HepG2 (cell line): ENCODE measurements at regions not wholly inside any gene's neighbourhood (a gene's known extent, or its start where the extent isn't known, plus 50 kb on each side); places are given as distances from the start of the nearest gene placed in this dataset.

ENCODE experiments used
- ATAC-seq: fragments of 200-7000 bp; cut with Tn5 transposase; 3 replicates; pipeline ENCODE4 v1.9.1; 2020; ENCODE audit warnings: mild to moderate bottlenecking, moderate library complexity
- BruUV-seq: library from RNA; stranded (reverse); fragments of 400-500 nt; replicated peaks from 2 replicates; lab custom pipeline; 2021; lab: Mats Ljungman, UMichigan
- CTCF ChIA-PET: fragments of 300-600 bp; formaldehyde crosslinking; extraction: SDS; loops from one replicate; lab custom pipeline; 2021; ENCODE audit warnings: low total read pairs, inconsistent platforms, low intra/inter-chr PET ratio; lab: Yijun Ruan, JAX
- POLR2A ChIA-PET: fragments of 350-600 bp; sonication (Branson Sonifier 250); formaldehyde crosslinking; loops from one replicate; lab custom pipeline; 2020; ENCODE audit warnings: antibody characterized with exemption, inconsistent platforms; lab: Yijun Ruan, JAX
- DNase-seq: peaks from one replicate; pipeline ENCODE4 v3.0.0-alpha.2; 2015; ENCODE audit warnings: low spot score
- FAIRE-seq: peaks from 3 replicates; lab custom pipeline; 2011; peaks lifted over from hg19 to GRCh38; lab: Jason Lieb, UNC
- H2AFZ ChIP-seq: one replicate; pipeline ENCODE4 v1.6.1; 2011; ENCODE audit warnings: low read length, inconsistent platforms
- H3K27ac ChIP-seq: fragments of 300-600 bp; 3 replicates; pipeline ENCODE4 v1.8.0; 2011; ENCODE audit warnings: mixed run types, mild to moderate bottlenecking, mixed read lengths, low read length, inconsistent platforms; ENCODE audit not compliant: insufficient read depth; ENCODE audit errors: extremely low read length
- H3K27me3 ChIP-seq, 2 experiments: fragments of 200-600 bp in 1 of 2; 2 replicates in 1 of 2; 3 replicates in 1 of 2; pipeline versions ENCODE4 v1.6.0 to v1.8.0; 2011; ENCODE audit warnings: low read length in 2 of 2, mild to moderate bottlenecking in 2 of 2, moderate library complexity in 2 of 2, inconsistent platforms in 1 of 2; ENCODE audit not compliant: insufficient read depth in 2 of 2, control insufficient read depth in 1 of 2
- H3K36me3 ChIP-seq, 2 experiments: fragments of 200-600 bp in 1 of 2; replicated peaks in 1 of 2; 2 replicates in 1 of 2; 3 replicates in 1 of 2; pipeline versions ENCODE4 v1.5.1 to v1.8.0; 2011; ENCODE audit warnings: low read length in 2 of 2, inconsistent platforms in 1 of 2; ENCODE audit not compliant: insufficient read depth in 2 of 2, control insufficient read depth in 1 of 2
- H3K4me1 ChIP-seq: 2 replicates; pipeline ENCODE4 v1.5.1; 2012; ENCODE audit warnings: low read length, inconsistent platforms; ENCODE audit not compliant: insufficient read depth
- H3K4me2 ChIP-seq: 2 replicates; pipeline ENCODE4 v1.6.0; 2011; ENCODE audit warnings: low read depth, low read length, inconsistent platforms
- H3K4me3 ChIP-seq, 3 experiments: fragments of 200-600 bp in 1 of 3; sonication (generic), shearing (Covaris generic) in 1 of 3; replicated peaks in 1 of 3; 2 replicates each; pipeline ENCODE4 v1.5.1; 2011 to 2016; ENCODE audit warnings: low read length in 3 of 3, inconsistent platforms in 2 of 3, low read depth in 2 of 3, mild to moderate bottlenecking in 2 of 3, control low read depth in 1 of 3, mixed read lengths in 1 of 3; ENCODE audit not compliant: insufficient read depth in 1 of 3
- H3K79me2 ChIP-seq: one replicate; pipeline ENCODE4 v1.6.1; 2011; ENCODE audit warnings: low read length, inconsistent platforms; ENCODE audit not compliant: insufficient read depth
- H3K9ac ChIP-seq: 2 replicates; pipeline ENCODE4 v1.6.0; 2011; ENCODE audit warnings: mild to moderate bottlenecking, low read depth, low read length, inconsistent platforms; ENCODE audit not compliant: insufficient read depth
- H3K9me3 ChIP-seq: 2 replicates; pipeline ENCODE4 v1.5.1; 2012; ENCODE audit warnings: mild to moderate bottlenecking, low read length
- H4K20me1 ChIP-seq: 2 replicates; pipeline ENCODE4 v1.6.0; 2011; ENCODE audit warnings: inconsistent platforms, mild to moderate bottlenecking, low read length, moderate library complexity; ENCODE audit not compliant: insufficient read depth
- ATF1 ChIP-seq: IDR thresholded peaks from 2 replicates; pipeline ENCODE4 v1.6.1; 2016; ENCODE audit warnings: mild to moderate bottlenecking, control low read depth
- BRF2 ChIP-seq: sonication (generic); formaldehyde crosslinking; IDR thresholded peaks from 2 replicates; pipeline ENCODE4 v1.8.1; 2022; ENCODE audit warnings: mild to moderate bottlenecking, missing genetic modification reagents
- NFE2L2 ChIP-seq: fragments of 150-350 bp; IDR thresholded peaks from 2 replicates; pipeline ENCODE4 v1.6.1; 2014; ENCODE audit warnings: low read length
- REXO4 ChIP-seq: sonication (generic); formaldehyde crosslinking; IDR thresholded peaks from 2 replicates; pipeline ENCODE4 v1.8.0; 2022; ENCODE audit warnings: missing genetic modification reagents, mild to moderate bottlenecking, borderline replicate concordance
- ZNF704 ChIP-seq: sonication (generic); formaldehyde crosslinking; IDR thresholded peaks from 2 replicates; pipeline ENCODE4 v1.8.1; 2023; ENCODE audit warnings: mild to moderate bottlenecking, inconsistent platforms, moderate library complexity, missing genetic modification reagents, borderline replicate concordance
- WGBS: methylation state at CpG from one replicate; pipeline ENCODE4 v1.1.6; 2017; ENCODE audit warnings: low lambda C conversion rate; 5-methylcytosine and 5-hydroxymethylcytosine counted together
- in situ Hi-C: cut with HindIII; loops from 2 replicates; pipeline ENCODE4 v1.10.0; 2017; ENCODE audit warnings: low pct_unique_long_range_greater_than_20kb; ENCODE audit not compliant: extremely low pct_ligation_motif_present
- intact Hi-C: fragments of 100-400 bp; cut with micrococcal nuclease; formaldehyde crosslinking; loops from one replicate; pipeline ENCODE4 v1.10.0; 2022; ENCODE audit not compliant: unreplicated experiment

- H2AFZ ChIP-seq: no peak overlapping the region
- WGBS: 92% methylated on average over 7 of the region's 11 CpGs
- DNase-seq: no peak
- no peak overlapping the region for H3K4me2 ChIP-seq
- H3K9ac ChIP-seq: no peak overlapping the region
- H3K4me1 ChIP-seq: no peaks in the 10 kb centered on the region
- intact Hi-C loops: no loop called here
- H3K36me3 ChIP-seq: peaks cover 5 to 16% of the 10 kb centered on the region in 2 experiments; a peak in 3 of 5 replicates
- TF ChIP-seq BRF2 (CRISPR knock-in tag) (no peak), ZNF704 (CRISPR knock-in tag) (no peak), REXO4 (CRISPR knock-in tag) (no peak), ATF1 (CRISPR knock-in tag) (no peak), NFE2L2 (no peak)
- TF ChIP-seq, all 625 proteins: peak for 0
- ATAC-seq (no peak), FAIRE-seq (no peak)
- no peak overlapping the region for H3K27ac ChIP-seq
- BruUV-seq: no TSS peak
- no peaks in the 10 kb centered on the region for H3K27me3 ChIP-seq
- H3K4me3 ChIP-seq: no peak overlapping the region
- 0 out of 2 replicates have a peak, but pooled peaks cover 3% of the 10 kb centered on the region for H4K20me1 ChIP-seq
- CTCF ChIA-PET: no interaction called here
- POLR2A ChIA-PET: no interaction called here
- no peaks in the 10 kb centered on the region for H3K79me2 ChIP-seq
- in situ Hi-C loops: no loop called here
- no peaks in the 10 kb centered on the region for H3K9me3 ChIP-seq
Measured at GRCh38 chr3:13167064-13167743, 94.0 kb upstream of the IQSEC1 start.
